GM20000 (cell line): ENCODE measurements at regions not wholly inside any gene's neighbourhood (a gene's known extent, or its start where the extent isn't known, plus 50 kb on each side); places are given as distances from the start of the nearest gene placed in this dataset.

Experiments
- DNase-seq: peaks from one replicate; pipeline ENCODE4 v3.0.0; 2012; ENCODE audit warnings: low spot score
- TF ChIP-seq, protein P1 (sequence below): IDR thresholded peaks from 2 replicates; pipeline ENCODE4 v1.5.1; 2012; ENCODE audit warnings: mild to moderate bottlenecking, control low read depth; ENCODE audit errors: extremely low read depth, missing control alignments

DNA sequence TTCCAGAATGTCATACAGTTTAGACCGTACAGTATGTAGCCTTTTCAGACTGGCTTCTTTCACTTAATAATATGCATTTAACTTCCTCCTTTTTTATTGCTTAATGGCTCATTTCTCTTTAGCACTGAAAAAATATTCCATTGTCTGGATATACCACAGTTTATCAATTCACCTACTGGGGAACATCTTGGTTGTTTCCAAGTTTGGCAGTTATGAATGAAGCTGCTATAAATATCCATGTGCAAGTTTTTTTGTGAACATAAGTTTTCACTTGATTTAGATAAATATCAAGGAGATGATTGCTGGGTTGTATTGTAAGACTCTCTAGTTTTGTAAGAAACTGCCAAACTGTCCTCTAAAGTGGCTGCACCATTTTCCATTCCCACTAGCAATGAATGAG lies 375.5 kb downstream of the PCDH18 start:
- TF ChIP-seq, protein P1, sequence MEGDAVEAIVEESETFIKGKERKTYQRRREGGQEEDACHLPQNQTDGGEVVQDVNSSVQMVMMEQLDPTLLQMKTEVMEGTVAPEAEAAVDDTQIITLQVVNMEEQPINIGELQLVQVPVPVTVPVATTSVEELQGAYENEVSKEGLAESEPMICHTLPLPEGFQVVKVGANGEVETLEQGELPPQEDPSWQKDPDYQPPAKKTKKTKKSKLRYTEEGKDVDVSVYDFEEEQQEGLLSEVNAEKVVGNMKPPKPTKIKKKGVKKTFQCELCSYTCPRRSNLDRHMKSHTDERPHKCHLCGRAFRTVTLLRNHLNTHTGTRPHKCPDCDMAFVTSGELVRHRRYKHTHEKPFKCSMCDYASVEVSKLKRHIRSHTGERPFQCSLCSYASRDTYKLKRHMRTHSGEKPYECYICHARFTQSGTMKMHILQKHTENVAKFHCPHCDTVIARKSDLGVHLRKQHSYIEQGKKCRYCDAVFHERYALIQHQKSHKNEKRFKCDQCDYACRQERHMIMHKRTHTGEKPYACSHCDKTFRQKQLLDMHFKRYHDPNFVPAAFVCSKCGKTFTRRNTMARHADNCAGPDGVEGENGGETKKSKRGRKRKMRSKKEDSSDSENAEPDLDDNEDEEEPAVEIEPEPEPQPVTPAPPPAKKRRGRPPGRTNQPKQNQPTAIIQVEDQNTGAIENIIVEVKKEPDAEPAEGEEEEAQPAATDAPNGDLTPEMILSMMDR = no peak
- no peak for DNase-seq

DNA sequence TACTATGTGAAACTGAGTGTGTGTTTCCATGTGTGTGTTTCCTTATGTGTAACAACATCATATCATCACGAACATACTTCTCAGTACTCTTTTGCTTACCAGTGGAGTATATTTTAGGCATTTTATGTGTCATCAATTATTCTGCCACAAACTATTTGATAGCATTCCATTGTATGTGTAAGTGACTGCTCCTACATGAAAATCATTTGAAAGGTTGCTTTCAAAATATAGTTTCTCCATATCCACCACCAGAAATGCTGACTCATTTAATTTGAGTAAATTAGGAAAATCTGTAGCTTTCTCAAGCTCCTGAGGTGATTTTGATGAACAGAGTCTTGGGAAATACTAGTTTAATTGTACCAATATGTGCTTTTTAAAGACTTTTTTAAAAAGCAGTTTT lies 376.2 kb downstream of the PCDH18 start:
- no peak for DNase-seq
- TF ChIP-seq, protein P1 = no peak

DNA sequence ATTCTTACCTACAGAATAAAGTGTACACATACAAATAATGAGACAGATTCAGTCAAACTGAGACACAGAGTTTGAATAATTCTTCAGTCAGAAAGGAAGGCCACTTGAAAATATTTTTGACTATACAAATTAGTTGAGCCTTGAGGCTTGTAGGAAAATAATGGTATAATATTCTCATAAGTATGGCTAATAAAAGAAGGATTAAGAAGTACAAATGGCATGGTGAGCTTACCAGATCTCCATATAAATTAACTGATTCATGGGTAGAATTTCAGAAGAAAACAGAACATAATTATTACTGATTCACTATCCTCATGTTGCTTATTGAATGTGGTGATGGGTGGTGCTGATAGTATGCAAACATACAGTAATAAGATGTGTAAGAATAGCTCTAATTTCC lies 401.1 kb downstream of the PCDH18 start:
- DNase-seq = no peak
- TF ChIP-seq, protein P1 = no peak

DNA sequence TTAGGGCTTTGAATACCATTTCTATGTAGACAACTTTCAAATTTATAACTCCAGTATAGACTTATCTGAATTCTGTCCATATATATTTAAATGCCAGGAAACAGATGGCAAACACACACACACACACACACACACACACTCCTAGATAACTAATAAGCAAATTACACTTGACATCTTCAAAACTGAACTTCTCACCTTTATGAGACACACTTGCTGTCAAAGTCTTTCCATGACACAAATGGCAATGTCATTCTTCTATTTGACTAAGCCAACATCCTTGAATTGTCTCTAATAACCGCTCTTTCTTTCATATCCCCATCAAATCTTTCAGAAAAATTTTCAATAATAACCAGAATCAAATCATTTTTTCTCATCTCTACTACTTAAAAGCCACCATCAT lies 402.4 kb downstream of the PCDH18 start:
- TF ChIP-seq, protein P1 = no peak
- no peak for DNase-seq

DNA sequence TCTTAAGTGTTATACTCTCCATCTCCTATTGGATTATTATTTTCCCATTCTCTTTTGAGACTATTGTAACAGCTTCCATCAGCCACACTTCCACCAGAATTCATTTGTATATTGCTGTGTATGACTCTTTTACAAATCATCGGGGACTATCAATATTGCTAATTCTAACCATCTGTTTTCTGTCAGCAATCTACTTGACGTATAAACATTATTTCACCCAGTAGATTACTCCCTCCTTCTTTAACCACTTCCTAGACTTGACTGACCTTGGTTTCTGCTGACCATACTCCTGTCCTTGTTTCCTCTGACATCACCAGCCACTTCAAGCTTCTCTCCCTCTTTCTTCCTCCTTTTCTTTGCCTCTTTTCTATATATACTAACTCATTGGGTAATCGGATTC lies 402.9 kb downstream of the PCDH18 start:
- DNase-seq = no peak
- TF ChIP-seq, protein P1 = no peak

DNA sequence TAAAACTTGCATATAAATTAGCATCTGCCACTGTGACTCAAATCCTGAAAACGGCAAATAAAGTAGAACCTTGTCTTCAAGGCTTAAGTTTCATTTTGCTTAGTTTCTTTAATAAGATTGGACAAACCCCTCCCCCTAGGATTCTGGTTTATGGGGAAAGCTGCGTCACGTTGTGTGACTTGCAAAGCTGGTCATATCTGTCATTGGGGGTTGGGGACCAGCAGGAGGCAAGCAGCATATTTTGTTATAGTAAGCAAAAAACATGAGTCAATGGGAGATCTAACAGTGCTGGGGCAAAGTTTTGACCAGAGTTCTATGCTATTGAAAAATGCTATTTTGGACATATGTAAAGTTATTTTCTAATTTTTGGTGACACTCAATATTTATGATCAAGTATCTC lies 407.3 kb downstream of the PCDH18 start:
- DNase-seq = no peak
- TF ChIP-seq, protein P1 = no peak

DNA sequence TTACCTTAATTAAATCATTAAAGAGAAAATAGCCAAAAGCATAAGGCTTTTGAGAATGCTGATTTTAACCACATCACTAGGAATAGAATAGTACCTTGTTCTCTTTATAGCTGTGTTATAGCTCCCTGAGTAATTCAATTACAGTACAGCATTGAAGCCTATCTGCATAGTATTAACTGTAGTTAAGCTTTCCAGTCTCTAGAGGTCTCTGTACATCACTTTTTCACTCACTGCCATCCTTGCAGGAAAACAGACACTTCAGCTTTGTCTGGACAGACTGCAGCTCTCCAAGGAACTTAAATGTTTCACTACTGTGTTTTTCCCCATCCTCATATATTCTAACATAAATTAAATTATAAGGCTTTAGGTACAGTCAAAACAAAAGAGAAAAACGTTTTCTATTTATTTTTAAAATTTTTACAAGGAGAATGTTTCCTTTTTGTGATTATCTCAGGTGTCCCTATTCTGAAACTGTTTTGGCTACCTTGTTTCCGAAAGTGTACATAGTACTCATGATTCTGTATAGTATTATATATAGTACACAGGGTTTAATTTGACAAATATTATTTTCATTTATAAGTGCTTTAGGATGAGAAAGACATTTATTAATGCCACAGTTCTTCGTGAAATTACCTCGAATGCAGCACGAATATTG lies 407.9 kb downstream of the PCDH18 start:
- peak; percentile 8 for DNase-seq
- TF ChIP-seq, protein P1 = no peak
